22Rv1 (cell line): ENCODE measurements at regions not wholly inside any gene's neighbourhood (a gene's known extent, or its start where the extent isn't known, plus 50 kb on each side); places are given as distances from the start of the nearest gene placed in this dataset.

Source experiments
- CTCF ChIP-seq: fragments of 450-650 bp; IDR thresholded peaks from 2 replicates; pipeline ENCODE4 v1.5.1; 2017; ENCODE audit warnings: mild to moderate bottlenecking
- ZFX ChIP-seq: fragments of 450-650 bp; IDR thresholded peaks from 2 replicates; pipeline ENCODE4 v1.6.1; 2017; ENCODE audit warnings: antibody characterized with exemption, borderline replicate concordance

GRCh38 chr16:60792437-60792836 lies 1243.8 kb downstream of the CDH8 start:
- no peak for TF ChIP-seq CTCF
- no peak for TF ChIP-seq ZFX
